Kidney epithelial cell (primary cell): ENCODE measurements at regions not wholly inside any gene's neighbourhood (a gene's known extent, or its start where the extent isn't known, plus 50 kb on each side); places are given as distances from the start of the nearest gene placed in this dataset.

ENCODE experiments used
- DNase-seq: peaks from one replicate; pipeline ENCODE4 v3.0.0-alpha.2; 2010; ENCODE audit warnings: low read depth
- H3K27me3 ChIP-seq: 2 replicates; pipeline ENCODE4 v1.6.0; 2011; ENCODE audit warnings: low read length; ENCODE audit not compliant: control insufficient read depth, insufficient read depth
- H3K36me3 ChIP-seq: 2 replicates; pipeline ENCODE4 v1.5.1; 2011; ENCODE audit warnings: low read length; ENCODE audit not compliant: control insufficient read depth, insufficient read depth
- H3K4me3 ChIP-seq: 2 replicates; pipeline ENCODE4 v1.5.1; 2011; ENCODE audit warnings: low read depth, mild to moderate bottlenecking, control low read depth, low read length
- TF ChIP-seq, protein P1 (sequence below): IDR thresholded peaks from 2 replicates; pipeline ENCODE4 v1.5.1; 2011; ENCODE audit warnings: mild to moderate bottlenecking, moderate library complexity, low read length, control low read depth, inconsistent platforms; ENCODE audit not compliant: insufficient read depth, poor library complexity, severe bottlenecking

DNA sequence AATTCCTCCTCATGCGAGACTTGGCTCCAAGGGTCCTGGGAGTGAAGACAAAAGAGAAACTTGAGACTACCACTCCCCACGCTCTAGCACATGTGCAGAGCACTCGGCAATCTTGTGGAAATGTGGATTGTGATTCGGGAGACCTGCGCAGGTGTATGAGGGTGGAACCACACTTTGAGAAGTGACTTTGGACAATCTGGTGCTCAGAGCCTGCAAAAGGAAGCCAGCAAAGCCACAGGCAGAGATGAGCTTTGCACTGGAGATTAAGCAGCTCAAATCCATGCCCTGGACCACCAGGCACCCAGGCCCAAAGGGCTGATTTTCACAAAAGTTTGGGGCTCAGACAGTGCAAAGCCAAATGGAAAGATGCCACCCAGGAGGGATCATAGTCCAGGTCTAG is 162.5 kb upstream of the TSHZ3 start:
- H3K36me3 ChIP-seq = no peaks in the 10 kb centered on the region
- TF ChIP-seq, protein P1, sequence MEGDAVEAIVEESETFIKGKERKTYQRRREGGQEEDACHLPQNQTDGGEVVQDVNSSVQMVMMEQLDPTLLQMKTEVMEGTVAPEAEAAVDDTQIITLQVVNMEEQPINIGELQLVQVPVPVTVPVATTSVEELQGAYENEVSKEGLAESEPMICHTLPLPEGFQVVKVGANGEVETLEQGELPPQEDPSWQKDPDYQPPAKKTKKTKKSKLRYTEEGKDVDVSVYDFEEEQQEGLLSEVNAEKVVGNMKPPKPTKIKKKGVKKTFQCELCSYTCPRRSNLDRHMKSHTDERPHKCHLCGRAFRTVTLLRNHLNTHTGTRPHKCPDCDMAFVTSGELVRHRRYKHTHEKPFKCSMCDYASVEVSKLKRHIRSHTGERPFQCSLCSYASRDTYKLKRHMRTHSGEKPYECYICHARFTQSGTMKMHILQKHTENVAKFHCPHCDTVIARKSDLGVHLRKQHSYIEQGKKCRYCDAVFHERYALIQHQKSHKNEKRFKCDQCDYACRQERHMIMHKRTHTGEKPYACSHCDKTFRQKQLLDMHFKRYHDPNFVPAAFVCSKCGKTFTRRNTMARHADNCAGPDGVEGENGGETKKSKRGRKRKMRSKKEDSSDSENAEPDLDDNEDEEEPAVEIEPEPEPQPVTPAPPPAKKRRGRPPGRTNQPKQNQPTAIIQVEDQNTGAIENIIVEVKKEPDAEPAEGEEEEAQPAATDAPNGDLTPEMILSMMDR = no peak
- no peak overlapping the region for H3K4me3 ChIP-seq
- no peaks in the 10 kb centered on the region for H3K27me3 ChIP-seq
- no peak for DNase-seq

DNA sequence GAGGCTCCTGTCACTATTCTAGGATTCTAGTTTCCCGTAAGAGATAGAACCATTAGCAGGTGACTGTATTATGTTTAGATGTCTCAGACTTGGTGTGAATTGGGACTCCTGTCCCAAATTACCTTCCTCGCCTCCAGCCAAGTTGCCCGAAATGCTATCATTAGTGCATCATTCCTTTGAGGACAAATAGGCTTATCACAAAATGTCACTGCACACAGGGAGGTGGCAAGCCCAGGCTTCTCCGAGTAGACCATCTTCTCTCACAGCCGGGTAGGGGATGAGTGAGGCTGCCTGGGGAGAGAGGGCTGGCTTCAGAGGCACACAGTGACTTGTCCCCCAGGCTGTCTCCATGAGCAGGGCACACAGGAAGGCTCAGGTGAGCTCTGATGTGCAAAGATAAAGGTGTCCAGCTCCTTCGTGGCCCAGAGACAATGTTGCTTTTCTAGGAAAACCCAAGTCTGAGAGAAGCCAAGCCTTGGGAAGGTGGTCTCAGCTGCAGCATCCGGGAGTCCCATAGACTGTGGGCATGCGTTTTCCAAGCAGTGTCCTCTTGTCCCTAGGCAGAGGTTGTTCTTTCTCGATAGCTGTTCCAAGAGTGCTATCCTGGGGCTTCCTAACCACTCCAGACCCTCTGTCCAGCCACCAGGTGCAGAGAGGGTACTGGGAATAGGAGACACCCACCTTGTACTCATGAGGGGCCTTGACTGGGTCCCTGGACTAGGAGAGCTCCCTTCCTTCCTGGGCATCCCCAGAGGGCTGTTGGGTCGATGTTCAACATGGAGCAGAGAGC is 163.1 kb upstream of the TSHZ3 start:
- Histone ChIP-seq H3K4me3 (no peak overlapping the region), H3K27me3 (no peaks in the 10 kb centered on the region), H3K36me3 (no peaks in the 10 kb centered on the region)
- TF ChIP-seq, protein P1 = no peak
- no peak for DNase-seq

DNA sequence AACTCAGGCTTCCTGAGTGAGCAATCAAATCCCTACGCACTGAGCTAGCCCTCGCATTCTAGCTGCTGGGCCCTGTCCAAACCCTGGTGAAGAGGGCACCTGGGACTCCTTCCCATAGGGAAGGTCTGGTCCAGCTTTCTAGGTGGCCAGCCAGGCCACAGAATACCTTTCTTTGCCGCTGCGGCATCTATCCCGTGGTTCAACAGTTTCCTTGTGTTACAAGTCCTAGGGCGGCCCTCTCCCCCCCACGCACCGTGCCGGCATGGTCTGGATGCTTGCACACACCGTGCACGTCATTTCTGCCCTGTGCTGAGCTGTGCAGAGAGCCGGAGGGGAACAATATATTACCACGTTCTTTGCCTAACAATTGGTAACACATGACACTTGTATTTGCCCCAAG is 164.6 kb upstream of the TSHZ3 start:
- Histone ChIP-seq H3K36me3 (no peaks in the 10 kb centered on the region), H3K27me3 (no peaks in the 10 kb centered on the region), H3K4me3 (no peak overlapping the region)
- DNase-seq = no peak
- TF ChIP-seq, protein P1 = no peak

DNA sequence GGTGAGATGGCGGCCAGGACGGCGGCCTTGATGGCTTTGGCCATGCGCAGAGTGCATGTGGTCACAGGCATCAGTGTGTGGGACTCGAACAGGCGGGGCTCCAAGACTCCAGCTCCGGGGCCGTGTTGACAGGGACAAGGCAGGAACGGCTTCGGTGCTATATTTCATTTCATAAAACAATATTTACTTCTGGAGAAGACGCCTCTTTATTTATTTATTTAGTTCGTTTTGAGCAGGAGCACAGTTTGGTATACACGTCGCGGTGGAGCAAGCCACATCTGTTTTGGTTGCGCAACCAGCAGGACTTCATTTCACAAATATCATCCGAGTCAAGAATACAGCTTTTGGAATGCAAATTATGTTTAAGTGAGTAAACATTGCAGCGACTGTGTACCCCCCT is 166.7 kb upstream of the TSHZ3 start:
- DNase-seq = no peak
- Histone ChIP-seq H3K27me3 (no peaks in the 10 kb centered on the region), H3K36me3 (no peaks in the 10 kb centered on the region), H3K4me3 (no peak overlapping the region)
- TF ChIP-seq, protein P1 = no peak

DNA sequence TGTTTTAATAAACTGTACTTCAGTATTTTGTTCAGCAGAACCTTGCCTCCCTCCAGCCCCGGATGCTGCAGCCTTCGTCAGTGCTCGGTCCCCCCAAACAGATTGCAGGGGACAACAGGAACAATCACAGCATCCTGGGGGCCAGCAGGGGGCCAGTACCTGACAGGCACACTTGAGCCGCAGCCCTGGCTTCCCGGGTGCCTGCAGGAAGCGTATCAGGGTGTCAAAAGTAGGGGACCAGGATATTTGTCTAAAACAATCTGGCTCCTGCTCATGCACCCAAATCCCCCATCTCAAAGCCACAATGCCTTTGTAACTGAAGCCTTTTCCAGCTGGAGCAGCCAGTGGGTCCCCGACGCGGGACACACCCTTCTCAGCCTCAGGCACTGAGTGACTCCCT is 167.5 kb upstream of the TSHZ3 start:
- H3K36me3 ChIP-seq = no peaks in the 10 kb centered on the region
- H3K27me3 ChIP-seq = no peaks in the 10 kb centered on the region
- H3K4me3 ChIP-seq = no peak overlapping the region
- TF ChIP-seq, protein P1 = no peak
- DNase-seq = no peak
